ENCODE measurements at regions not wholly inside any gene's neighbourhood (a gene's known extent, or its start where the extent isn't known, plus 50 kb on each side); places are given as distances from the start of the nearest gene placed in this dataset.

- no peaks in the 10 kb centered on the region; a peak in 1 of 7 replicates for H3K4me1 ChIP-seq (replicated peaks in 1 of 4; ENCODE audit: control insufficient read depth in 3 of 4, insufficient read depth in 4 of 4, low read length in 3 of 4)
- H3K4me2 ChIP-seq (ENCODE audit: insufficient read depth in 1 of 2, low read depth in 2 of 2, low read length in 2 of 2), result no peak overlapping the region
- ChIA-PET CTCF (ENCODE audit: partially characterized antibody) (interaction anchor here (1.0 kb wide), 1 partner anchor 8 kb away, joined by 3 read pairs; no protein-coding TSS in a partner anchor), POLR2A (ENCODE audit: partially characterized antibody) (no interaction called here)
- DNase-seq (ENCODE audit: low read depth in 1 of 2, low spot score in 2 of 2) (no peak), FAIRE-seq (no peak)
- no peak overlapping the region for H2AK5ac ChIP-seq (ENCODE audit: low read depth, low read length)
- no peak overlapping the region for H2BK15ac ChIP-seq (ENCODE audit: low read length)
- no peak overlapping the region for H3K23ac ChIP-seq (ENCODE audit: insufficient read length)
- no peak overlapping the region for H3K56ac ChIP-seq (replicated peaks; ENCODE audit: insufficient read length, low read depth, low read length)
- no peaks in the 10 kb centered on the region; the same call in 1 of the 2 replicates for H3K23me2 ChIP-seq (ENCODE audit: low read depth, low read length)
- no peaks in the 10 kb centered on the region for H4K20me1 ChIP-seq (replicated peaks in 1 of 2; ENCODE audit: control insufficient read depth in 1 of 2, insufficient read depth in 2 of 2, low read length in 2 of 2)
- H3K9me3 ChIP-seq (ENCODE audit: insufficient read depth in 2 of 2, low read depth in 1 of 2, low read length in 1 of 2), result no peaks in the 10 kb centered on the region
- no peak overlapping the region for H3K4me3 ChIP-seq (ENCODE audit: extremely low read depth in 1 of 4, insufficient read depth in 2 of 4, low read depth in 3 of 4, low read length in 4 of 4)
- H3K36me3 ChIP-seq (ENCODE audit: control insufficient read depth in 2 of 4, insufficient read depth in 4 of 4, low read length in 3 of 4), result no peaks in the 10 kb centered on the region
- no peak overlapping the region for H3K4ac ChIP-seq (replicated peaks; ENCODE audit: insufficient read length, low read depth, low read length)
- H3K79me2 ChIP-seq (ENCODE audit: control insufficient read depth in 1 of 2, insufficient read depth in 2 of 2, low read length in 2 of 2), result no peaks in the 10 kb centered on the region
- H3K79me1 ChIP-seq (ENCODE audit: low read depth, low read length), result no peaks in the 10 kb centered on the region
- no peak overlapping the region for H2BK5ac ChIP-seq (ENCODE audit: low read depth, low read length)
- H3K14ac ChIP-seq (ENCODE audit: insufficient read length), result no peak overlapping the region
- no peak overlapping the region for H2BK20ac ChIP-seq (ENCODE audit: low read length)
- no peaks in the 10 kb centered on the region for H3K27me3 ChIP-seq (replicated peaks in 1 of 4; ENCODE audit: control insufficient read depth in 3 of 4, extremely low read depth in 1 of 4, insufficient read depth in 3 of 4, low read length in 3 of 4)
- no peak overlapping the region for H4K8ac ChIP-seq (ENCODE audit: extremely low read depth, insufficient read depth, low read length)
- H4K5ac ChIP-seq (ENCODE audit: insufficient read length, low read depth, low read length), result no peak overlapping the region
- TF ChIP-seq CHD1 (IDR thresholded peaks at IDR 0.05; ENCODE audit: low read depth, low read length), result no peak
- no peak for TF ChIP-seq GTF2F1 (IDR thresholded peaks at IDR 0.05; ENCODE audit: borderline replicate concordance, low read depth, low read length)
- no peak for TF ChIP-seq POLR2AphosphoS5 (IDR thresholded peaks at IDR 0.05; ENCODE audit: low read depth, low read length)
- TF ChIP-seq RBBP5 (IDR thresholded peaks at IDR 0.05; ENCODE audit: borderline replicate concordance, low read depth, low read length), result no peak
- no peak for TF ChIP-seq FOSL1 (IDR thresholded peaks at IDR 0.05; ENCODE audit: insufficient read depth, low read depth, low read length)
- no peak overlapping the region for H2BK12ac ChIP-seq (ENCODE audit: low read depth, low read length)
- H4K91ac ChIP-seq (replicated peaks; ENCODE audit: insufficient read length, low read length), result no peak overlapping the region
- no peak overlapping the region for H3K27ac ChIP-seq (ENCODE audit: low read depth, low read length)
- H2AFZ ChIP-seq (ENCODE audit: low read length), result no peak overlapping the region
- WGBS, 2 experiments (ENCODE audit: extremely low coverage in 1 of 2, insufficient coverage in 1 of 2, insufficient read length in 1 of 2, insufficient replicate concordance in 2 of 2, low coverage in 1 of 2, low lambda C conversion rate in 2 of 2, missing lambda C conversion rate in 1 of 2), result 80% methylated on average over 1 of the region's 1 CpG; no CpG with 5 or more reads in 1 of the 2 experiments
- H2BK120ac ChIP-seq (replicated peaks; ENCODE audit: low read depth, low read length), result no peak overlapping the region
- no peak overlapping the region for H3K18ac ChIP-seq (ENCODE audit: extremely low read depth, low read length)
- no peak overlapping the region for H3K9ac ChIP-seq (replicated peaks in 1 of 4; ENCODE audit: extremely low read depth in 1 of 4, low read depth in 3 of 4, low read length in 3 of 4)
These were observed 135.8 kb upstream of the COL21A1 start for GRCh38 chr6:56383160-56383559.
